H1 (cell line): ENCODE measurements at regions not wholly inside any gene's neighbourhood (a gene's known extent, or its start where the extent isn't known, plus 50 kb on each side); places are given as distances from the start of the nearest gene placed in this dataset.

Source experiments
- CHD1 ChIP-seq: IDR thresholded peaks from 2 replicates; pipeline ENCODE4 v1.6.1; 2012; ENCODE audit warnings: low read depth, low read length, improper control_type of control experiment
- CREB1 ChIP-seq: IDR thresholded peaks from 2 replicates; pipeline ENCODE4 v1.6.1; 2012; ENCODE audit warnings: inconsistent platforms
- CTCF ChIP-seq, 3 experiments: IDR thresholded peaks; 1 replicate in 2 of 3; 2 replicates in 1 of 3; pipeline versions ENCODE4 v1.5.1 to v1.6.1; 2011; ENCODE audit warnings: low read length in 3 of 3, mild to moderate bottlenecking in 3 of 3, inconsistent platforms in 2 of 3, low read depth in 1 of 3, moderate library complexity in 1 of 3; ENCODE audit not compliant: insufficient read depth in 1 of 3; ENCODE audit errors: control extremely low read depth in 1 of 3
- POLR2A ChIP-seq, 2 experiments: IDR thresholded peaks; 1 replicate in 1 of 2; 2 replicates in 1 of 2; pipeline ENCODE4 v1.6.1; 2011; ENCODE audit warnings: low read depth in 2 of 2, low read length in 2 of 2, mild to moderate bottlenecking in 2 of 2; ENCODE audit errors: control extremely low read depth in 1 of 2
- RNF2 ChIP-seq: fragments of 200-900, 300-1000 bp; sonication (generic); IDR thresholded peaks from 2 replicates; pipeline ENCODE4 v1.7.1; 2016; ENCODE audit warnings: borderline replicate concordance, low read depth, mild to moderate bottlenecking, antibody characterized with exemption, low read length; ENCODE audit not compliant: poor library complexity, severe bottlenecking; ENCODE audit errors: missing control alignments
- SUZ12 ChIP-seq: fragments of 200-600 bp; sonication (generic); IDR thresholded peaks from 2 replicates; pipeline ENCODE4 v1.6.1; 2012; ENCODE audit warnings: mild to moderate bottlenecking, inconsistent platforms, low read length, moderate library complexity, mixed read lengths
- TAF1 ChIP-seq: IDR thresholded peaks from 2 replicates; pipeline ENCODE4 v1.6.1; 2011; ENCODE audit warnings: mild to moderate bottlenecking, low read depth, low read length
- YY1 ChIP-seq: IDR thresholded peaks from 2 replicates; pipeline ENCODE4 v1.6.1; 2011; ENCODE audit warnings: low read depth, mild to moderate bottlenecking, low read length

- TF ChIP-seq CTCF (IDR thresholded peaks at IDR 0.05; ENCODE audit: control extremely low read depth in 1 of 3, insufficient read depth in 1 of 3, low read depth in 1 of 3, low read length in 3 of 3) = no peak
- TF ChIP-seq CREB1 = no peak
- no peak for TF ChIP-seq POLR2A (IDR thresholded peaks at IDR 0.05; ENCODE audit: control extremely low read depth in 1 of 2, low read depth in 2 of 2, low read length in 2 of 2)
- TF ChIP-seq RNF2 = no peak
- TF ChIP-seq TAF1 = no peak
- TF ChIP-seq SUZ12 = no peak
- TF ChIP-seq YY1 = no peak
- no peak for TF ChIP-seq CHD1
These were observed 252.6 kb downstream of the CDK5RAP2 start for GRCh38 chr9:120327322-120327721.
